Peyer's patch (tissue), 4 donors: ENCODE measurements at regions not wholly inside any gene's neighbourhood (a gene's known extent, or its start where the extent isn't known, plus 50 kb on each side); places are given as distances from the start of the nearest gene placed in this dataset.

Experiments
- POLR2A ChIP-seq, 2 donors: fragments of 450-650 bp; IDR thresholded peaks; one replicate each; pipeline ENCODE4 v1.5.1; 2017; ENCODE audit warnings: antibody characterized with exemption in 2 of 2, mild to moderate bottlenecking in 2 of 2, moderate library complexity in 2 of 2
- TF ChIP-seq, protein P1 (sequence below), 6 experiments: fragments of 450-650 bp in 4 of 6; fragments of 200-600 bp in 2 of 6; sonication (generic) in 1 of 6; IDR thresholded peaks; one replicate each; pipeline ENCODE4 v1.5.1; 2017 to 2019; ENCODE audit warnings: antibody characterized with exemption in 6 of 6, mild to moderate bottlenecking in 3 of 6, moderate library complexity in 1 of 6

DNA sequence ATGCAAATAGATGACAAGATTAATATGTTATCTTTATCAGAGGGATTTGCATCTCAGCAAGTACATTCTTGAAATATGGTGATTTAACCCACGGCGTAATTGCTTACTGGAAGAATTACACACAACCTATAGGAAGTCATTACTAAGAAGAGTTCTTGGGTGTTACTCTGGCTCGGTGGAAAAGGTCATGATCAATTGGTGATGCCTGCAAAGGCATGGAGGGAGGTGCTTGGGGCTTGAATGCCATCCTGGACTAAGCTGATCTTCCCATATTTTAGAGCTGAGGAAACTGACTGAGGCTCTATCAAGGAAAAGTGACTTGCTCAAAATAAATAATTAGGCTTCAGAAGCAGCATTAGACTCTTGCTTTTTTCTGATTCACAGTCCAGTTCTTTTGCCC, 137.5 kb upstream of the JUN start:
- no peak for TF ChIP-seq POLR2A (IDR thresholded peaks at IDR 0.05)
- TF ChIP-seq, protein P1, sequence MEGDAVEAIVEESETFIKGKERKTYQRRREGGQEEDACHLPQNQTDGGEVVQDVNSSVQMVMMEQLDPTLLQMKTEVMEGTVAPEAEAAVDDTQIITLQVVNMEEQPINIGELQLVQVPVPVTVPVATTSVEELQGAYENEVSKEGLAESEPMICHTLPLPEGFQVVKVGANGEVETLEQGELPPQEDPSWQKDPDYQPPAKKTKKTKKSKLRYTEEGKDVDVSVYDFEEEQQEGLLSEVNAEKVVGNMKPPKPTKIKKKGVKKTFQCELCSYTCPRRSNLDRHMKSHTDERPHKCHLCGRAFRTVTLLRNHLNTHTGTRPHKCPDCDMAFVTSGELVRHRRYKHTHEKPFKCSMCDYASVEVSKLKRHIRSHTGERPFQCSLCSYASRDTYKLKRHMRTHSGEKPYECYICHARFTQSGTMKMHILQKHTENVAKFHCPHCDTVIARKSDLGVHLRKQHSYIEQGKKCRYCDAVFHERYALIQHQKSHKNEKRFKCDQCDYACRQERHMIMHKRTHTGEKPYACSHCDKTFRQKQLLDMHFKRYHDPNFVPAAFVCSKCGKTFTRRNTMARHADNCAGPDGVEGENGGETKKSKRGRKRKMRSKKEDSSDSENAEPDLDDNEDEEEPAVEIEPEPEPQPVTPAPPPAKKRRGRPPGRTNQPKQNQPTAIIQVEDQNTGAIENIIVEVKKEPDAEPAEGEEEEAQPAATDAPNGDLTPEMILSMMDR (IDR thresholded peaks at IDR 0.05), result no peak
